ENCODE measurements at regions not wholly inside any gene's neighbourhood (a gene's known extent, or its start where the extent isn't known, plus 50 kb on each side); places are given as distances from the start of the nearest gene placed in this dataset.

- DNase-seq, result no peak
These were observed 467.3 kb upstream of the CLINT1 start for GRCh38 chr5:158326256-158326655.

- no peak for DNase-seq
These were observed 465.3 kb upstream of the CLINT1 start for GRCh38 chr5:158324236-158324635.

- no peak for DNase-seq
These were observed 463.7 kb upstream of the CLINT1 start for GRCh38 chr5:158322620-158323019.

GRCh38 chr5:158320934-158321333 is 462.0 kb upstream of the CLINT1 start:
- DNase-seq, result no peak

- no peak for DNase-seq
These were observed 461.3 kb upstream of the CLINT1 start for GRCh38 chr5:158320178-158320674.

- DNase-seq, result no peak
These were observed 458.6 kb upstream of the CLINT1 start for GRCh38 chr5:158317507-158317906.

GRCh38 chr5:158313733-158314464 is 455.0 kb upstream of the CLINT1 start:
- DNase-seq, result no peak

GRCh38 chr5:158313027-158313732 is 454.2 kb upstream of the CLINT1 start:
- DNase-seq, result no peak

GRCh38 chr5:158309088-158309807 is 450.3 kb upstream of the CLINT1 start:
- no peak for DNase-seq

- DNase-seq, result no peak
These were observed 449.6 kb upstream of the CLINT1 start for GRCh38 chr5:158308429-158309025.

- DNase-seq, result no peak
These were observed 446.9 kb upstream of the CLINT1 start for GRCh38 chr5:158305861-158306260.

- no peak for DNase-seq
These were observed 445.7 kb upstream of the CLINT1 start for GRCh38 chr5:158304607-158305006.

- no peak for DNase-seq
These were observed 444.9 kb upstream of the CLINT1 start for GRCh38 chr5:158303883-158304282.

- DNase-seq, result peak; percentile 18
These were observed 444.3 kb upstream of the CLINT1 start for GRCh38 chr5:158303275-158303674.

- DNase-seq, result no peak
These were observed 443.1 kb upstream of the CLINT1 start for GRCh38 chr5:158302029-158302428.

- DNase-seq, result no peak
These were observed 442.2 kb upstream of the CLINT1 start for GRCh38 chr5:158301186-158301585.

GRCh38 chr5:158300256-158300655 is 441.3 kb upstream of the CLINT1 start:
- no peak for DNase-seq

- no peak for DNase-seq
These were observed 438.1 kb upstream of the CLINT1 start for GRCh38 chr5:158297002-158297527.

- DNase-seq, result no peak
These were observed 435.8 kb upstream of the CLINT1 start for GRCh38 chr5:158294701-158295100.

GRCh38 chr5:158292981-158293380 is 434.0 kb upstream of the CLINT1 start:
- no peak for DNase-seq

- DNase-seq, result no peak
These were observed 431.0 kb upstream of the CLINT1 start for GRCh38 chr5:158289967-158290366.

GRCh38 chr5:158288272-158288657 is 429.3 kb upstream of the CLINT1 start:
- no peak for DNase-seq
